ENCODE measurements at regions not wholly inside any gene's neighbourhood (a gene's known extent, or its start where the extent isn't known, plus 50 kb on each side); places are given as distances from the start of the nearest gene placed in this dataset.

GRCh38 chr14:85085981-85086380 lies 444.0 kb upstream of the FLRT2 start:
- TF ChIP-seq POLR2A (IDR thresholded peaks at IDR 0.05; ENCODE audit: low read depth, low read length) = no peak
- TF ChIP-seq POLR2AphosphoS5 (IDR thresholded peaks at IDR 0.05; ENCODE audit: low read depth, low read length) = no peak
- TF ChIP-seq TAF1 (IDR thresholded peaks at IDR 0.05; ENCODE audit: low read depth, low read length) = no peak
- TF ChIP-seq POU2F2 (IDR thresholded peaks at IDR 0.05; ENCODE audit: low read depth, low read length) = no peak
- no peak for TF ChIP-seq SPI1 (IDR thresholded peaks at IDR 0.05; ENCODE audit: low read depth, low read length)

Measured in GM12891 (cell line).